Thyroid gland (tissue), 4 donors: ENCODE measurements at regions not wholly inside any gene's neighbourhood (a gene's known extent, or its start where the extent isn't known, plus 50 kb on each side); places are given as distances from the start of the nearest gene placed in this dataset.

Source experiments
- POLR2A ChIP-seq, 2 donors: fragments of 450-650 bp; IDR thresholded peaks; one replicate each; pipeline ENCODE4 v1.6.1; 2017; ENCODE audit warnings: antibody characterized with exemption in 2 of 2, mild to moderate bottlenecking in 2 of 2, moderate library complexity in 1 of 2
- TF ChIP-seq, protein P1 (sequence below), 6 experiments: fragments of 200-600 bp in 3 of 6; fragments of 450-650 bp in 3 of 6; sonication (generic) in 3 of 6; IDR thresholded peaks; one replicate each; pipeline ENCODE4 v1.5.1; 2016 to 2019; ENCODE audit warnings: antibody characterized with exemption in 6 of 6, mild to moderate bottlenecking in 2 of 6, inconsistent platforms in 1 of 6, moderate library complexity in 1 of 6

DNA sequence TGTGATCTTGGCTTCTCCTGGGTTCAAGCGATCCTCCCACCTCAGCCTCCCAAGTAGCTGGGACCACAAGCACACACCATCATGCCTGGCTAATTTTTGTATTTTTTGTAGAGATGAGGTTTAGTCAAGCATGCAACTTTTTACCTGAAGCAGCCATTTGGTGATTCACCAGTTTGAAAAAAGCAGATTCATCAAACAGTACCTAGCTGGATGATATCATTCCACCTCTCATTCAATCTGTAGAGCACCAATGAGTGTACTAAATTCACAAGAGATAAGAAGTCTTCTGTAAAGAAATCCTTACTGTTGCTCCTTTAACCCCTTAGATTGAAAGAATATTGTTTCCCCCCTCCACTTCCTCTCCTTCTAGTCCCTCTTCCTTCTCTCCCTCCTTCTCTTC is 261.1 kb upstream of the RFC3 start:
- no peak for TF ChIP-seq POLR2A (IDR thresholded peaks at IDR 0.05)
- TF ChIP-seq, protein P1, sequence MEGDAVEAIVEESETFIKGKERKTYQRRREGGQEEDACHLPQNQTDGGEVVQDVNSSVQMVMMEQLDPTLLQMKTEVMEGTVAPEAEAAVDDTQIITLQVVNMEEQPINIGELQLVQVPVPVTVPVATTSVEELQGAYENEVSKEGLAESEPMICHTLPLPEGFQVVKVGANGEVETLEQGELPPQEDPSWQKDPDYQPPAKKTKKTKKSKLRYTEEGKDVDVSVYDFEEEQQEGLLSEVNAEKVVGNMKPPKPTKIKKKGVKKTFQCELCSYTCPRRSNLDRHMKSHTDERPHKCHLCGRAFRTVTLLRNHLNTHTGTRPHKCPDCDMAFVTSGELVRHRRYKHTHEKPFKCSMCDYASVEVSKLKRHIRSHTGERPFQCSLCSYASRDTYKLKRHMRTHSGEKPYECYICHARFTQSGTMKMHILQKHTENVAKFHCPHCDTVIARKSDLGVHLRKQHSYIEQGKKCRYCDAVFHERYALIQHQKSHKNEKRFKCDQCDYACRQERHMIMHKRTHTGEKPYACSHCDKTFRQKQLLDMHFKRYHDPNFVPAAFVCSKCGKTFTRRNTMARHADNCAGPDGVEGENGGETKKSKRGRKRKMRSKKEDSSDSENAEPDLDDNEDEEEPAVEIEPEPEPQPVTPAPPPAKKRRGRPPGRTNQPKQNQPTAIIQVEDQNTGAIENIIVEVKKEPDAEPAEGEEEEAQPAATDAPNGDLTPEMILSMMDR (IDR thresholded peaks at IDR 0.05): no peak
